K562 (cell line): ENCODE measurements at regions not wholly inside any gene's neighbourhood (a gene's known extent, or its start where the extent isn't known, plus 50 kb on each side); places are given as distances from the start of the nearest gene placed in this dataset.

Source experiments
- ATAC-seq: fragments of 200-7000 bp; cut with Tn5 transposase; 3 replicates; pipeline ENCODE4 v1.9.1; 2020; ENCODE audit warnings: moderate library complexity
- BruUV-seq: library from RNA; stranded (reverse); fragments of 400-500 nt; replicated peaks from 2 replicates; lab custom pipeline; 2021; lab: Mats Ljungman, UMichigan
- CTCF ChIA-PET: fragments of 300-600 bp; formaldehyde crosslinking; extraction: SDS; loops from one replicate; lab custom pipeline; 2021; ENCODE audit warnings: low intra/inter-chr PET ratio; lab: Yijun Ruan, JAX
- POLR2A ChIA-PET: fragments of 300-600, 350-650 bp; sonication (Branson Sonifier 250); formaldehyde crosslinking; extraction: SDS; loops from one replicate; lab custom pipeline; 2021; ENCODE audit warnings: antibody characterized with exemption, inconsistent platforms; lab: Yijun Ruan, JAX
- DNase-seq, 4 experiments: peaks; one replicate each; pipeline versions ENCODE4 v3.0.0 to v3.0.0-alpha.2; 2011 to 2018; ENCODE audit warnings: low spot score in 3 of 4, mixed read lengths in 3 of 4; ENCODE audit errors: extremely low read depth in 1 of 4
- FAIRE-seq: peaks from 2 replicates; lab custom pipeline; 2011; peaks lifted over from hg19 to GRCh38; lab: Jason Lieb, UNC
- H2AFZ ChIP-seq: 2 replicates; pipeline ENCODE4 v1.6.0; 2011; ENCODE audit warnings: low read depth, low read length, control low read depth, inconsistent platforms
- H3K27ac ChIP-seq: fragments of 200-600 bp; 3 replicates; pipeline ENCODE4 v1.8.0; 2011; ENCODE audit warnings: low read depth, mild to moderate bottlenecking, control low read depth, inconsistent platforms, low read length, moderate library complexity, mixed read lengths; ENCODE audit errors: extremely low read depth
- H3K27me3 ChIP-seq, 2 experiments: fragments of 300-600 bp in 1 of 2; 2 replicates in 1 of 2; 3 replicates in 1 of 2; pipeline versions ENCODE4 v1.6.0 to v1.8.0; 2011; ENCODE audit warnings: inconsistent platforms in 2 of 2, low read length in 2 of 2, mild to moderate bottlenecking in 1 of 2, mixed read lengths in 1 of 2, moderate library complexity in 1 of 2; ENCODE audit not compliant: control insufficient read depth in 2 of 2, insufficient read depth in 2 of 2
- H3K36me3 ChIP-seq: fragments of 300-600 bp; 3 replicates; pipeline ENCODE4 v1.8.0; 2011; ENCODE audit warnings: mild to moderate bottlenecking, low read length, inconsistent platforms; ENCODE audit not compliant: control insufficient read depth, insufficient read depth
- H3K4me1 ChIP-seq, 2 experiments: fragments of 200-600 bp in 1 of 2; replicated peaks in 1 of 2; 2 replicates in 1 of 2; 3 replicates in 1 of 2; pipeline versions ENCODE4 v1.5.1 to v1.8.0; 2011; ENCODE audit warnings: inconsistent platforms in 2 of 2, low read length in 2 of 2, mild to moderate bottlenecking in 1 of 2, mixed read lengths in 1 of 2, moderate library complexity in 1 of 2; ENCODE audit not compliant: control insufficient read depth in 2 of 2, insufficient read depth in 2 of 2
- H3K4me2 ChIP-seq: 2 replicates; pipeline ENCODE4 v1.6.1; 2011; ENCODE audit warnings: low read length, control low read depth, inconsistent platforms, mixed read lengths; ENCODE audit not compliant: insufficient read depth
- H3K4me3 ChIP-seq: fragments of 200-600 bp; sonication (generic), shearing (Covaris generic); 2 replicates; pipeline ENCODE4 v1.5.1; 2016; ENCODE audit warnings: control low read depth, inconsistent platforms
- H3K79me2 ChIP-seq: fragments of 200-600 bp; 3 replicates; pipeline ENCODE4 v1.8.0; 2011; ENCODE audit warnings: low read length, inconsistent platforms; ENCODE audit not compliant: control insufficient read depth, insufficient read depth
- H3K9ac ChIP-seq, 2 experiments: 2 replicates each; pipeline versions ENCODE4 v1.6.0 to v1.6.1; 2011; ENCODE audit warnings: low read depth in 2 of 2, low read length in 2 of 2, control low read depth in 1 of 2, inconsistent platforms in 1 of 2, mild to moderate bottlenecking in 1 of 2, mixed read lengths in 1 of 2; ENCODE audit not compliant: insufficient read depth in 1 of 2
- H3K9me1 ChIP-seq: one replicate; pipeline ENCODE4 v1.6.0; 2011; ENCODE audit warnings: inconsistent platforms, mild to moderate bottlenecking, low read length, moderate library complexity; ENCODE audit not compliant: control insufficient read depth, insufficient read depth
- H3K9me3 ChIP-seq: replicated peaks from 2 replicates; pipeline ENCODE4 v1.5.1; 2011; ENCODE audit warnings: low read depth, low read length, inconsistent platforms; ENCODE audit not compliant: control insufficient read depth, insufficient read depth
- H4K20me1 ChIP-seq: replicated peaks from 2 replicates; pipeline ENCODE4 v1.6.1; 2011; ENCODE audit warnings: low read length, inconsistent platforms, mixed read lengths; ENCODE audit not compliant: control insufficient read depth, insufficient read depth
- MYNN ChIP-seq, 2 experiments: sonication (generic); formaldehyde crosslinking in 1 of 2; IDR thresholded peaks; 2 replicates each; pipeline versions ENCODE4 v1.5.0 to v1.6.1; 2016 to 2020; ENCODE audit warnings: antibody characterized with exemption in 1 of 2, missing genetic modification reagents in 1 of 2
- NFYB ChIP-seq: IDR thresholded peaks from 2 replicates; pipeline ENCODE4 v1.6.1; 2011; ENCODE audit warnings: mild to moderate bottlenecking, moderate library complexity; ENCODE audit not compliant: insufficient read length; ENCODE audit errors: extremely low read depth
- PPARD ChIP-seq: fragments of 250-450 bp; sonication (Bioruptor Pico); IDR thresholded peaks from 2 replicates; pipeline ENCODE4 v1.8.0; 2022; ENCODE audit warnings: inconsistent platforms, mild to moderate bottlenecking, moderate library complexity
- USF2 ChIP-seq: sonication (generic); formaldehyde crosslinking; IDR thresholded peaks from 2 replicates; pipeline ENCODE4 v1.5.0; 2020; ENCODE audit warnings: missing genetic modification reagents
- WGBS: fragments of 100-300 bp; shearing (Covaris generic); methylation state at CpG from one replicate; pipeline ENCODE4 v1.1.6; 2016; ENCODE audit warnings: low coverage, mixed read lengths; ENCODE audit not compliant: insufficient coverage; ENCODE audit errors: missing lambda C conversion rate; 5-methylcytosine and 5-hydroxymethylcytosine counted together
- in situ Hi-C: fragments of 300-500 bp; cut with MboI; formaldehyde crosslinking; loops from 4 replicates; pipeline ENCODE4 v1.15.0; 2018; ENCODE audit warnings: inconsistent platforms, mixed read lengths
- intact Hi-C: fragments of 100-400 bp; cut with micrococcal nuclease; formaldehyde crosslinking; loops from 2 replicates; pipeline ENCODE4 v1.14.2; 2022
- TF ChIP-seq, protein P1 (sequence below): fragments of 450-650 bp; formaldehyde crosslinking; IDR thresholded peaks from 2 replicates; pipeline ENCODE4 v1.4.0; 2020; ENCODE audit warnings: mild to moderate bottlenecking, mixed read lengths
- TF ChIP-seq, protein P2 (sequence below): fragments of 200-800 bp; sonication (Bioruptor generic); IDR thresholded peaks from 2 replicates; pipeline ENCODE4 v1.6.1; 2017; ENCODE audit warnings: missing genetic modification characterization, missing compliant biosample characterization
- TF ChIP-seq, protein P3 (sequence below), 3 experiments: IDR thresholded peaks in 2 of 3; conservative IDR thresholded peaks in 1 of 3; 2 replicates each; pipeline ENCODE4 v1.5.1; 2011 to 2012; ENCODE audit warnings: low read length in 3 of 3, mild to moderate bottlenecking in 3 of 3, control low read depth in 2 of 3, improper control_type of control experiment in 1 of 3, inconsistent platforms in 1 of 3, low read depth in 1 of 3, mixed read lengths in 1 of 3, moderate library complexity in 1 of 3; ENCODE audit not compliant: insufficient read depth in 2 of 3

- Histone ChIP-seq H3K27me3 (no peaks in the 10 kb centered on the region), H3K9me1 (no peaks in the 10 kb centered on the region), H3K4me3 (no peak overlapping the region), H3K4me1 (no peaks in the 10 kb centered on the region), H4K20me1 (no peaks in the 10 kb centered on the region), H3K79me2 (no peaks in the 10 kb centered on the region), H3K9ac (no peak overlapping the region)
- POLR2A ChIA-PET: interaction anchor here (0.7 kb wide), 1 partner anchor 1300 kb away, joined by 3 read pairs; no protein-coding TSS in a partner anchor
- no peak for ATAC-seq
- BruUV-seq: no TSS peak
- WGBS: 0% methylated on average over 3 of the region's 3 CpGs
- peak; percentile 41 for TF ChIP-seq USF2 (CRISPR knock-in tag)
- TF ChIP-seq, protein P1, sequence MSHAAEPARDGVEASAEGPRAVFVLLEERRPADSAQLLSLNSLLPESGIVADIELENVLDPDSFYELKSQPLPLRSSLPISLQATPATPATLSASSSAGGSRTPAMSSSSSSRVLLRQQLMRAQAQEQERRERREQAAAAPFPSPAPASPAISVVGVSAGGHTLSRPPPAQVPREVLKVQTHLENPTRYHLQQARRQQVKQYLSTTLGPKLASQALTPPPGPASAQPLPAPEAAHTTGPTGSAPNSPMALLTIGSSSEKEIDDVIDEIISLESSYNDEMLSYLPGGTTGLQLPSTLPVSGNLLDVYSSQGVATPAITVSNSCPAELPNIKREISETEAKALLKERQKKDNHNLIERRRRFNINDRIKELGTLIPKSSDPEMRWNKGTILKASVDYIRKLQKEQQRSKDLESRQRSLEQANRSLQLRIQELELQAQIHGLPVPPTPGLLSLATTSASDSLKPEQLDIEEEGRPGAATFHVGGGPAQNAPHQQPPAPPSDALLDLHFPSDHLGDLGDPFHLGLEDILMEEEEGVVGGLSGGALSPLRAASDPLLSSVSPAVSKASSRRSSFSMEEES (CRISPR knock-in tag): peak; percentile 39
- no peak for TF ChIP-seq MYNN (IDR thresholded peaks at IDR 0.05)
- no peak for TF ChIP-seq MYNN (CRISPR knock-in tag; IDR thresholded peaks at IDR 0.05)
- TF ChIP-seq, protein P2, sequence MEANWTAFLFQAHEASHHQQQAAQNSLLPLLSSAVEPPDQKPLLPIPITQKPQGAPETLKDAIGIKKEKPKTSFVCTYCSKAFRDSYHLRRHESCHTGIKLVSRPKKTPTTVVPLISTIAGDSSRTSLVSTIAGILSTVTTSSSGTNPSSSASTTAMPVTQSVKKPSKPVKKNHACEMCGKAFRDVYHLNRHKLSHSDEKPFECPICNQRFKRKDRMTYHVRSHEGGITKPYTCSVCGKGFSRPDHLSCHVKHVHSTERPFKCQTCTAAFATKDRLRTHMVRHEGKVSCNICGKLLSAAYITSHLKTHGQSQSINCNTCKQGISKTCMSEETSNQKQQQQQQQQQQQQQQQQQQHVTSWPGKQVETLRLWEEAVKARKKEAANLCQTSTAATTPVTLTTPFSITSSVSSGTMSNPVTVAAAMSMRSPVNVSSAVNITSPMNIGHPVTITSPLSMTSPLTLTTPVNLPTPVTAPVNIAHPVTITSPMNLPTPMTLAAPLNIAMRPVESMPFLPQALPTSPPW (CRISPR knock-in tag): no peak
- TF ChIP-seq NFYB: peak; percentile 11
- TF ChIP-seq, protein P3, sequence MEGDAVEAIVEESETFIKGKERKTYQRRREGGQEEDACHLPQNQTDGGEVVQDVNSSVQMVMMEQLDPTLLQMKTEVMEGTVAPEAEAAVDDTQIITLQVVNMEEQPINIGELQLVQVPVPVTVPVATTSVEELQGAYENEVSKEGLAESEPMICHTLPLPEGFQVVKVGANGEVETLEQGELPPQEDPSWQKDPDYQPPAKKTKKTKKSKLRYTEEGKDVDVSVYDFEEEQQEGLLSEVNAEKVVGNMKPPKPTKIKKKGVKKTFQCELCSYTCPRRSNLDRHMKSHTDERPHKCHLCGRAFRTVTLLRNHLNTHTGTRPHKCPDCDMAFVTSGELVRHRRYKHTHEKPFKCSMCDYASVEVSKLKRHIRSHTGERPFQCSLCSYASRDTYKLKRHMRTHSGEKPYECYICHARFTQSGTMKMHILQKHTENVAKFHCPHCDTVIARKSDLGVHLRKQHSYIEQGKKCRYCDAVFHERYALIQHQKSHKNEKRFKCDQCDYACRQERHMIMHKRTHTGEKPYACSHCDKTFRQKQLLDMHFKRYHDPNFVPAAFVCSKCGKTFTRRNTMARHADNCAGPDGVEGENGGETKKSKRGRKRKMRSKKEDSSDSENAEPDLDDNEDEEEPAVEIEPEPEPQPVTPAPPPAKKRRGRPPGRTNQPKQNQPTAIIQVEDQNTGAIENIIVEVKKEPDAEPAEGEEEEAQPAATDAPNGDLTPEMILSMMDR (IDR thresholded peaks at IDR 0.05 in 2 of 3, conservative IDR thresholded peaks at IDR 0.05 in 1 of 3; ENCODE audit: insufficient read depth in 2 of 3, low read depth in 1 of 3, low read length in 3 of 3): no peak
- no peak for TF ChIP-seq PPARD (CRISPR knock-in tag)
- TF ChIP-seq, all 486 proteins: peak for 3
- Histone ChIP-seq H3K27ac (no peak overlapping the region), H3K4me2 (no peak overlapping the region), H3K9me3 (no peaks in the 10 kb centered on the region), H3K36me3 (no peaks in the 10 kb centered on the region), H2AFZ (no peak overlapping the region)
- no peak for FAIRE-seq
- CTCF ChIA-PET: no interaction called here
- intact Hi-C loops (no loop called here), in situ Hi-C loops (no loop called here)
- DNase-seq: no peak
Measured at GRCh38 chr12:126095748-126096510, 1030.7 kb downstream of the AACS start.
